Stimulated activated effector memory CD8-positive, alpha-beta T cell treated with anti-CD3 and anti-CD28 coated beads, Interleukin-12 subunit alpha, Interleukin-12 subunit beta, amount 100 ng/mL, for 72 hours (primary cell): ENCODE measurements at regions not wholly inside any gene's neighbourhood (a gene's known extent, or its start where the extent isn't known, plus 50 kb on each side); places are given as distances from the start of the nearest gene placed in this dataset.
A peak's percentile ranks its signal among the peaks of the same experiment; 100 is the strongest.

Source experiments
- ATAC-seq: fragments of 150-1000 bp; cut with Tn5 transposase; 2 replicates; pipeline ENCODE4 v1.10.0; 2021
- DNase-seq, 2 donors: peaks; one replicate each; pipeline ENCODE4 v3.0.0; 2021 to 2022; ENCODE audit warnings: low spot score in 2 of 2
- H3K27ac Mint-ChIP-seq: one replicate; pipeline ENCODE4 v1.8.0; 2022; ENCODE audit warnings: mild to moderate bottlenecking, mixed read lengths
- H3K36me3 Mint-ChIP-seq: one replicate; pipeline ENCODE4 v1.8.0; 2022; ENCODE audit warnings: mild to moderate bottlenecking, mixed read lengths
- H3K4me1 Mint-ChIP-seq: one replicate; pipeline ENCODE4 v1.8.0; 2022; ENCODE audit warnings: mixed read lengths
- H3K4me3 Mint-ChIP-seq: one replicate; pipeline ENCODE4 v1.8.0; 2022; ENCODE audit warnings: mild to moderate bottlenecking, mixed read lengths
- H3K9me3 Mint-ChIP-seq: one replicate; pipeline ENCODE4 v1.8.0; 2022; ENCODE audit warnings: mixed read lengths

DNA sequence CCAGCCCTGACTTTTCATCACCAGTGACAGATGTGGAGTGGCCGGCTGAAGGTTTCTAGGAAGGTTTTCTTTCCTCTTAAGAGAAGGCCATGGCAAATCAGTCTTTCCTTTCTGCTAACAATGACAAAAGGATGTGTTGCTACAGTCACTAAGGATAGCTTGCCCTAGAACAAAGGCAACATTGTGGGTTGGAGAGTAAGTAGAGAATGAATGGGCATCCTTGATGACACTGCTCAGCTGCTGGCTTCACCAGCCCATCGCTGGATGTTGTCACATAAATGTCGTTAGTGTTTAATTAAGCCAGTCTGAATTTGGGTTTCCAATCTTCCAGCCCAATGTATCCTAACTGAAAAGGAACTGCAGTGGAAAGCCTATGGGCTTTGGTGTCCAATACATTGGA is 168.4 kb downstream of the ZIC5 start:
- no peak for DNase-seq
- Mint-ChIP-seq H3K36me3 (no peaks in the 10 kb centered on the region), H3K9me3 (no peaks in the 10 kb centered on the region), H3K4me3 (no peak overlapping the region), H3K4me1 (no peaks in the 10 kb centered on the region), H3K27ac (no peak overlapping the region)
- ATAC-seq = no peak

DNA sequence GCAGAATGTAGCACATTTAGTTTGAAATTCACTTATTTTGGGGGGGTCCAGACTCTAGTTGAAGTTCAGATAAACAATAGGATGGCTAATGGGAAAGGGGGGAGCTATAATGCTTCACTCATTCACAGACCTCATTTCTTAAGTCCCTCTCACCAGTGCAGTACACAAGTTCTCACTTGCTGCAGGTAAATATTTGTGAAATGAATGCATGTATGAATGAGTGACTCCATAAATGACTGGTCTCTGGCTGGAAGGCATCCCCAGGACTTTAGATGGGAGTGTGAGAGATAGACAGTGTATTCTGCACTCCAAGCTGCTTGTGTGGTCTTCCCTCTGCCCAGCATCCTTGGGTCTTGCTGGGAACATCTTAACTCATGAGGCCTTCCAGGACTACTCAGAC is 169.2 kb downstream of the ZIC5 start:
- Mint-ChIP-seq H3K4me3 (no peak overlapping the region), H3K4me1 (no peaks in the 10 kb centered on the region), H3K9me3 (no peaks in the 10 kb centered on the region), H3K36me3 (no peaks in the 10 kb centered on the region), H3K27ac (no peak overlapping the region)
- DNase-seq (no peak), ATAC-seq (no peak)

DNA sequence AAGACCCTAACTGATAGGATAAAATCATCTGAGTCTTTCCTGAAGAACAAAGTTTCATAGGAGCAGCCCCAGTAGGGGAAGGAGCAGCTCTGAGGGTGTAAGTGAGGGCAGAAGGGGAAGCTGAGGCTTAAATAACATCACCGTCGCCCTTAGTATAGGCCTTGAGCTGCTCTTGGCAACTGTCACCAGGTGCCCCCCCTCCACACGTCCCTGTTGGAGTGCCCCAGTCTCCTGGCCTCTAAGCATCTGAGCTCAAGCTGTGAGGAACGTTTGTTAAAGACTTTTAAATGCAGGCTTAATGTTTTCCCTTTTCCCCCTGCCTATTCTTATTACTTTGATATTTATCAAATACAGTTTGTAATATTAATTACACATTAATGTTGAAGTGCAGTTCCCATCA is 170.6 kb downstream of the ZIC5 start:
- Mint-ChIP-seq H3K27ac (no peak overlapping the region), H3K36me3 (no peaks in the 10 kb centered on the region), H3K4me1 (no peaks in the 10 kb centered on the region), H3K4me3 (no peak overlapping the region), H3K9me3 (no peaks in the 10 kb centered on the region)
- ATAC-seq (no peak), DNase-seq (no peak)

DNA sequence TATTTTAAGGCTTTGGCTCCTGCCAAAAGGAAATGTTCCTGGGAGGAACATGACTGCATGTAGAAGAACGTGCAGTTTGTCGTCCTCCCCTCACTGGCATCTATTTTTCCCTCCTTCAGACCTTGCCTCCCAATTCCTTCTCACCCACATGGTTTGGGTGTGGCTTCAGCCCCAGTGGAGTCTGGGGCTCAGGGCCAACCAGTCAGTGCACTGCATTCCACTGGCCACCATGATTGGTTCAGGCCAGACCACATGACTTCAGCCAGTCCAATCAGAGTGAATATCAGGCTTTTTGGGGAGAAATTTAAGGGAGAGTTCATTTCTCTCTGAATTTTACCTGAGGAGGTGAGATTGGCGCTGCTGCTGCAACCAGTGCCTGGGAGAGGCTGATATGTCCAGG is 171.6 kb downstream of the ZIC5 start:
- Mint-ChIP-seq H3K27ac (no peak overlapping the region), H3K36me3 (no peaks in the 10 kb centered on the region), H3K4me3 (no peak overlapping the region), H3K9me3 (no peaks in the 10 kb centered on the region), H3K4me1 (no peaks in the 10 kb centered on the region)
- ATAC-seq (no peak), DNase-seq (no peak)

DNA sequence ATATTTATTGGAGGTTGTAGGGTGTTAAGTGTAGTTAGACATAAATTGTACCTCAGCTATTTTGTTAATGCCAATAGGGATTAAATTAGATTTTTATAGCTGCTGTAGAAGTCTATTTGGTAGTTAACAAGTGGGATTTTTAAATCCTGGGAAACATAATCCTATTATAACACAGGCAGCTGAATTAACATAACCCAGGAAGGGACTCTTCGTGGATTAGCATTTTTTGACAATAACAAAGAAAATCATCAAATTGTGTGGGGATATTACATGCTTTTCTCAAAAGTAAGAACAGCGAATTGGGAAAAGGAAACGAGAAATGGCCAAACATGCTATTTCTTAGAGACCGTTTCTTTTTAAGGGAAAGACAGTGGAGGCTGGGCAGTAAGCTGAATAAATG is 172.8 kb downstream of the ZIC5 start:
- no peak overlapping the region for H3K27ac Mint-ChIP-seq
- H3K4me1 Mint-ChIP-seq = no peaks in the 10 kb centered on the region
- DNase-seq = no peak
- no peaks in the 10 kb centered on the region for H3K9me3 Mint-ChIP-seq
- no peaks in the 10 kb centered on the region for H3K36me3 Mint-ChIP-seq
- ATAC-seq = no peak
- H3K4me3 Mint-ChIP-seq = no peak overlapping the region

DNA sequence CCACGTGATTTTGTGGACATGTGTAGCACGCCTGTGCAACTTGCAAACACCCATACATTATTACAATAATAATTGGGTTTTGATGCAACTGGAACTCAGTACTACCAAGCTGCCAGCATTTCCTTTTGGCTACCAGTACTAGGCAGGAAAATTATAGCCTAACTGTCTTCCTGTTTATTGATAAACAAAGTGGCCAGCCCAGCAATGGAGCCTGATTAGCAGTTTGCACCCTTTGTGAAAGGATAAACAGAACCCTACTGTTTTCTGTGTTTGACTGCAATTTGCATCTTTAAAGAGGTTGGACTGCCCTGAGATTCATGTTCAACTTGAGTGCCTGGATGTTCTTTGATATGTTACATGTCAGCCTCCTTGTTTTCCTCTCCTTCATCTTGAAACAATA is 173.9 kb downstream of the ZIC5 start:
- Mint-ChIP-seq H3K36me3 (no peaks in the 10 kb centered on the region), H3K9me3 (no peaks in the 10 kb centered on the region), H3K4me1 (no peaks in the 10 kb centered on the region), H3K27ac (no peak overlapping the region), H3K4me3 (no peak overlapping the region)
- DNase-seq = no peak
- no peak for ATAC-seq

DNA sequence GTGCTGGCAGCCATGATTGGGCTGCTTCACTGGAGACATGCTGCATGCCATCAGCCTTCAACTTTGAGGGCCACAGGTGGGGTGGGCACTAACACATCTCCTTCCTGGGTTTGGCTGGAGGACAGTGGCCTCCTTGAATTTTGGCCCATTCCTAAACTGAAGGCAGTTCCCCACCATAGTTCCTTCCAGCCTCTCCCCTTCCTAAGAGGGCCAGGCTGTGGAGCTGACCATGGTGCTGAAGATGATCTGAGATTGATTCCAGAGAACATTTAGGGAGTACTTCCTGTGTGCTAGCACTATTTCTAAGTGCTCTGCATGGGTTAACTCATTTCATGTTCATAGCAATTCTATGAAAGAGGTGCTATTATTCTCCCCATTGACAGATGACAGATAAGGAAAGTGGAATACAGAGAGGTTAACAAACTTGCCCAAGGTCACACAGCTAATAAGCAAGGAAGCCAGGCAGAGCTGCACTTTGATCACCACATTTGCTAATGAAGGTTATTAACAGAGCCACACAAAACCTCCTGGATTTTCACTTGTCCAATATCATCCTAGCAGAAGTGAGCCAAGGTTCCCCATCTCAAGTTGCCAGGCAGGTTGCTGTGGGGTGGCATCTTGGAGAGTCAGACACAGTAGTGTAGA is 175.3 kb downstream of the ZIC5 start:
- peak in 1 of 2 donors; percentile 14 for DNase-seq
- no peak for ATAC-seq

DNA sequence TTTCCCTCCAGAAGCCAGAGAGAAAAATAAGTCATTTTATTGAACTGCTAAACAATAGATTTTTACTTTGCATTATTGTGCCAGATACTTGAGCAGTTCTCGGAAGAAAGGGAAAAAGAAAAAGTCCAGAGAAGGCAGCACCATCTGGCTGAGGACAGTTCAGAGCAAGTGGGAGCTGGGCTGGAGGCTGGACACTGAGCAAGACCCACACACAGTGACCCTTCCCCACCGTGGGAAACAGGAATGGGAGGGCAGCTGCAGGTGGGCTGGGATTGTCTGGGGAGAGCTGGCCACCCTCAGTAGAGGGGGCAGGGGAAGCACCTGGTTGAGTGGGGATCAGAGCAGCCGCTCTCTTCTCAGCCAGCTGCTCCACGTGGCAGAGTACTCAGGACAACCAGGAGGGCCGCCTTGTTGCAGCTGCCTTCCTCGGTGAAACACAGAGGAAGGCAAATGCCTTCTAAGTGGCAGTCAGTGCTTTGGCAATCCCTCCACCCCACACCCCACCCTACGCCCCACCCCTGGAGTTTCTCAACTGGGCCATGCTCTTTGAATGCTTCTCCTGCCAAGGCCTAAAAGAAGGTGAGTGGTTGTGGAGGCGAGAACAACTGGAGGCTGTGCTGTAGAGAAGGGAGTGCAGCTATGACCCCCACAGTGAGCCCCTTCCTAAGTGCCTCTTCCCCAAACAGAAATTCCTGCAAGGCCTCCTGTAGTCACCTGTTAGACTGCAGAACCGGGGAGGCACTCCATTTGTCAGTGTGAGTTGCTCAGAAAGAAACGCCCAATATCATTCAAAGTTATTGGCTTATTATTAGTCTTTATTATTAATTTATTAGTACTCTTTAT is 179.3 kb downstream of the ZIC5 start:
- Mint-ChIP-seq H3K9me3 (peaks cover 4% of the 10 kb centered on the region), H3K4me1 (no peaks in the 10 kb centered on the region), H3K4me3 (no peak overlapping the region), H3K36me3 (no peaks in the 10 kb centered on the region), H3K27ac (no peak overlapping the region)
- no peak for DNase-seq
- ATAC-seq = no peak

More for the DNA sequence above, 175.3 kb downstream of the ZIC5 start:
- Mint-ChIP-seq H3K4me3 (no peak overlapping the region), H3K27ac (no peak overlapping the region), H3K4me1 (no peaks in the 10 kb centered on the region), H3K9me3 (no peaks in the 10 kb centered on the region), H3K36me3 (no peaks in the 10 kb centered on the region)

DNA sequence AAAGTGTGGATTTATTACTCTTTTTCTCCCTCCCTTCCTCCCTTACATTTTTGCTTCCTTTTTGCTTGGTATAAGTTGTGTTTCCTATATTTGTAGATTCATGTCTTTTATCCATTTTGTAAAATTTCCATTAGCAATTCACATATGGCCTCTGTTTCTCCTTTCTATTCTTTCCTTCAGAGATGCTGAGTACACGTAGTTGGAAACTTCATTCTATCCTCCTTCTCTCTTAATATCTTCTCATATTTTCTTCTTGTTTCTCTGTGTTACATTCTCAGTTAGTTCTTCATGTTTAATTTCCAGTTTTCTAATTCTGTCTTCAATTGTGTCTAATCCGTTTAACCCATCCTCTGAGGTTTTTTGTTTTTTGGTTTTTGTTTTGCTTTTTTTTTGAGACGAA is 188.9 kb downstream of the ZIC5 start:
- Mint-ChIP-seq H3K27ac (no peak overlapping the region), H3K4me3 (no peak overlapping the region), H3K36me3 (no peaks in the 10 kb centered on the region), H3K4me1 (no peaks in the 10 kb centered on the region), H3K9me3 (peaks cover 5% of the 10 kb centered on the region)
- ATAC-seq = no peak
- no peak for DNase-seq

DNA sequence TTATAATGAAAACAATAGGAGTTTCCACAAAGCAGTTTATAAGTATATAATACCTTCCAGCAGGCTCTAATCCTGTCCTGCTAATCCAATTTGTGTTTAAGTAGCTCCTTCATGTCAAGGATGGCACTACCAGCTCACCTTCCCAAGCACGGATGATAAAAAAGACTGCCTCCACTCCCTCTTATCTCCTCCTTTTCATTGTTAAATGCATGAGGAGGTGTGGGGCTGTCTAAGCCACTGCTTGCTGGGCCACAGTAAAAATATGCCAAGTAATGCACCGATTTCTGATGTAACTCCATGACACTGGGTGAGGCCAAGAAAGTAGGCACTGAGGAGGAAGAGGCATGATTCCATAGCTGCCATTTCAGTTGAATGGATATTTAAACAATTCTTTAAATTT is 193.1 kb downstream of the ZIC5 start:
- H3K36me3 Mint-ChIP-seq = no peaks in the 10 kb centered on the region
- H3K27ac Mint-ChIP-seq = no peak overlapping the region
- H3K9me3 Mint-ChIP-seq = peaks cover 5% of the 10 kb centered on the region

DNA sequence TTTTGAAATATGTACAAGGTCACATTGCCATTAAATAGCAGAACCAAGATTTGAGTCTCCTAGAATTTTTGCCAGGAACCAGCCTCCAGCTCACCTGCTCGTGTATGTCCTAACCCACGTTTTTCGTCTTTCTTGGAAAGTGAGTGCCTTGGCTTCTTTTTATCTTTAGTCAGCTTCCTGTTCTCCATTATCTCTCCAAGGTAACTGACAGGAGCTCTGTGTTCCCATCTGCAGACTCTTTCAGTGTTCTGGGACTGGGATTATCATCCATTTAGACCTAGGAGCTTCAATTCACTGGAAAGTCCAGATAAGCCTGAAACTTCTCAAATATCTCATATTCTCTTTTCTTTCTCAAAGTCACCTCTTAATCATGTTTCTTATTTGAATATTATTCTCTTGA is 193.7 kb downstream of the ZIC5 start:
- Mint-ChIP-seq H3K4me1 (no peaks in the 10 kb centered on the region), H3K4me3 (no peak overlapping the region), H3K36me3 (no peaks in the 10 kb centered on the region), H3K9me3 (peaks cover 4% of the 10 kb centered on the region), H3K27ac (no peak overlapping the region)
- DNase-seq = no peak
- no peak for ATAC-seq

More for the DNA sequence above, 193.1 kb downstream of the ZIC5 start:
- no peak for ATAC-seq
- no peaks in the 10 kb centered on the region for H3K4me1 Mint-ChIP-seq
- no peak for DNase-seq
- H3K4me3 Mint-ChIP-seq = no peak overlapping the region

DNA sequence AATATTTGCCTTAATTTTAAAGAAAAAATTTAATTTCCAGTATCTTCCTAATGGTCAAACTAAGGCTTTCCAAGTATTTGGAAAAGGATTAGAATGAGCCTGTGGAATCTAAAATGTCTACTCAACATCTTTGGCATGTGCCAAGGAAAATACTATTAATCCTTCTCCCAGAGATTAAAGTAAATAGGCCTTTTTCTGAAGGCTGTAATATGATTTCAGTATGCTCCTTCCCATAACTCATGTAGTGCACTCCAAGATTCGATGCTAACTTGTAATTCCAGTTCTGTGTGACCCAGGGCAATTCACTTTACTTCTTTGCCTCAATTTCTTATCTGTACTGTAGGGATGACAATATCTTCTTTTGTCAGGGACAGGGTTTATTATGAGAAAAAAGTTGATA is 196.9 kb downstream of the ZIC5 start:
- DNase-seq = no peak
- Mint-ChIP-seq H3K27ac (no peak overlapping the region), H3K4me1 (no peaks in the 10 kb centered on the region), H3K9me3 (no peaks in the 10 kb centered on the region), H3K4me3 (no peak overlapping the region), H3K36me3 (no peaks in the 10 kb centered on the region)
- ATAC-seq = no peak

DNA sequence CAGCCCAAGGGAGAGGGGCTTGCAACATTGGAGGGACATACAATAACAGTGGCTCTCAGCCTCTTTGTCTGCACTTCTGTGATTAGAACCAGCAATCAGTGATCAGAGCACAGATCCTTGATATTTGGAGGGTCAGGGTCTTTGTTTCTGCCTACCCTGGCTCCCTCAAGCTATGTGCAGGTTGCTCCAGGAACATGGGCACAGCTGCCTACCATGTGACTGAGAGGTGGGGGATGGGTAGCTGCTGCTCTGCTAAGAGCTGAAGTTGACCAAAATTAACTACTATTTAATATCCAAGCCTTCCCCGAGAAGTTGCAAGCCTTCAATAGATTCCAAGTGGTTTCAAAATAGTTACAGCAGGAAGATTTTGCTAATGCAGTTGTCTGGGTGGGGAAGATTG is 202.6 kb downstream of the ZIC5 start:
- ATAC-seq (no peak), DNase-seq (no peak)
- Mint-ChIP-seq H3K4me3 (no peak overlapping the region), H3K9me3 (peaks cover 22% of the 10 kb centered on the region), H3K4me1 (no peaks in the 10 kb centered on the region), H3K36me3 (no peaks in the 10 kb centered on the region), H3K27ac (no peak overlapping the region)

DNA sequence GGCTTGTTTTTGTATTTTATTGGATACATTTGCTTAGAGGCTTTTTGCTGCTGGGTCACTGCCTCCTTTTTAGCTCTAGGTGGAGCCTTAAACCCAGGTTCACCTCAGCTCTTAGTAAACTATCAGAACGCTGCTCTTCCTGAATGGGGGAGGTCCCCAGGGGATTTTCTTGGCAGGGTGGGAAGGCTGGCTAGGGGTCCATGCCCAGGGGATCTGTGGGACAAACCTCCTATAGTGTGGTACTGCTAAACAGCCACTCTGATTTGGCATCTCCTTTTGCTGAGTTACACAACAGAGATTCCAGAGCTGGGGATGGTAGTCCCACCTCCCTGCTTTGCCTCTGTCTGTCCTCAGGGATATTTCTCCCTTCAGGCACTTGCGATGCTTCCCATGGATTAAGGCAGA is 204.9 kb downstream of the ZIC5 start:
- no peak for DNase-seq
- Mint-ChIP-seq H3K4me3 (no peak overlapping the region), H3K4me1 (no peaks in the 10 kb centered on the region), H3K27ac (no peak overlapping the region), H3K9me3 (peaks cover 22% of the 10 kb centered on the region), H3K36me3 (no peaks in the 10 kb centered on the region)
- ATAC-seq = no peak

DNA sequence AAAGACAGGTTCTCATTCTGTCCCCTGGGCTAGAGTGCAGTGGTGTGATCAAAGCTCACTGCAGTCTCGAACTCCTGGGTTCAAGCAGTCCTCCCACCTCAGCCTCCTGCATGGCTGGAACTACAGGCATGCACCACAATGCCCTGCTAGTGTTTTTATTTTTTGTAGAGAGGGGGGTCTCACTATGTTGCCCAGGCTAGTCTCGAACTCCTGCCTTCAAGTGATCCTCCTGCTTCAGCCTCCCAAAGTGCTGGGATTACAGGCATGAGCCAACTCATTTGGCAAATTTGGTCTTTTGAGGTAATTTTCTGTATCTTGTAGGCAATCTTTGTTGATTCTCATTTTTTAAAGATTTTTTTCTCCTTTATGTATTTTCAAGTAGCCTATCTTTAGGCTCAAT is 205.7 kb downstream of the ZIC5 start:
- no peak for ATAC-seq
- Mint-ChIP-seq H3K4me1 (no peaks in the 10 kb centered on the region), H3K4me3 (no peak overlapping the region), H3K27ac (no peak overlapping the region), H3K9me3 (peaks cover 23% of the 10 kb centered on the region), H3K36me3 (no peaks in the 10 kb centered on the region)
- DNase-seq = no peak

DNA sequence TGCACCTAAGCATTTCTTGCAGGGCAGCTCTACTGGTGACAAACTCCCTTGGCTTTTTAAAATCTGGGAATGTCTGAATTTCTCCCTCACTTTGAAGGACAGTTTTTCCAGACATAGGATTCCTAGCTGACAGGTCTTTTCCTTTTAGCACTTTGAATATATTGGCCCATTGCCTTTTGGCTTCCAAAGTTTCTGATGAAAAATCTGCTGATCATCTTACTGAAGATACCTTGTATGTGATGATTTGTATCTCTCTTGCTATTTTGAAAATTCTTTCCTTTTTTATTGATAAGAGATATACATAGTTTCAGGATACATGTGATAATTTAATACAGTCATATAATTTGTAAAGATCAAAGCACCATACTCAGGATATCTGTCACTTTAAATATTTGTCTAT is 211.1 kb downstream of the ZIC5 start:
- Mint-ChIP-seq H3K4me1 (peaks cover 11% of the 10 kb centered on the region), H3K9me3 (peaks cover 18% of the 10 kb centered on the region), H3K36me3 (no peaks in the 10 kb centered on the region), H3K27ac (no peak overlapping the region), H3K4me3 (no peak overlapping the region)
- DNase-seq (no peak), ATAC-seq (no peak)
